HEK293 (cell line): ENCODE measurements at regions not wholly inside any gene's neighbourhood (a gene's known extent, or its start where the extent isn't known, plus 50 kb on each side); places are given as distances from the start of the nearest gene placed in this dataset.

Experiments
- TCF7L2 ChIP-seq: IDR thresholded peaks from 2 replicates; pipeline ENCODE4 v1.6.1; 2011; ENCODE audit warnings: low read depth, mild to moderate bottlenecking, inconsistent platforms, low read length, moderate library complexity, borderline replicate concordance
- ZNF10 ChIP-seq: fragments of 450-650 bp; formaldehyde crosslinking; IDR thresholded peaks from 2 replicates; pipeline ENCODE4 v1.5.1; 2017; ENCODE audit warnings: missing biosample characterization, missing genetic modification characterization
- ZNF175 ChIP-seq: fragments of 450-650 bp; formaldehyde crosslinking; IDR thresholded peaks from 2 replicates; pipeline ENCODE4 v1.5.1; 2016; ENCODE audit warnings: missing biosample characterization, missing genetic modification characterization
- ZNF398 ChIP-seq: fragments of 450-650 bp; formaldehyde crosslinking; IDR thresholded peaks from 2 replicates; pipeline ENCODE4 v1.5.1; 2017; ENCODE audit warnings: missing biosample characterization, missing genetic modification characterization
- ZNF621 ChIP-seq: fragments of 450-650 bp; formaldehyde crosslinking; IDR thresholded peaks from 2 replicates; pipeline ENCODE4 v1.5.1; 2017; ENCODE audit warnings: missing biosample characterization, missing genetic modification characterization
- TF ChIP-seq, protein P1 (sequence below): fragments of 450-650 bp; formaldehyde crosslinking; IDR thresholded peaks from 2 replicates; pipeline ENCODE4 v1.5.1; 2016; ENCODE audit warnings: missing biosample characterization, missing genetic modification characterization
- TF ChIP-seq, protein P2 (sequence below): fragments of 450-650 bp; formaldehyde crosslinking; IDR thresholded peaks from 2 replicates; pipeline ENCODE4 v1.5.1; 2016; ENCODE audit warnings: missing biosample characterization, missing genetic modification characterization
- TF ChIP-seq, protein P3 (sequence below): fragments of 450-650 bp; IDR thresholded peaks from 2 replicates; pipeline ENCODE4 v1.5.1; 2018; ENCODE audit warnings: missing biosample characterization, missing genetic modification characterization
- TF ChIP-seq, protein P4 (sequence below): fragments of 450-650 bp; formaldehyde crosslinking; IDR thresholded peaks from 2 replicates; pipeline ENCODE4 v1.5.1; 2016; ENCODE audit warnings: missing biosample characterization, missing genetic modification characterization

GRCh38 chr4:81786063-81786763, 314.5 kb upstream of the RASGEF1B start:
- TF ChIP-seq, protein P1, sequence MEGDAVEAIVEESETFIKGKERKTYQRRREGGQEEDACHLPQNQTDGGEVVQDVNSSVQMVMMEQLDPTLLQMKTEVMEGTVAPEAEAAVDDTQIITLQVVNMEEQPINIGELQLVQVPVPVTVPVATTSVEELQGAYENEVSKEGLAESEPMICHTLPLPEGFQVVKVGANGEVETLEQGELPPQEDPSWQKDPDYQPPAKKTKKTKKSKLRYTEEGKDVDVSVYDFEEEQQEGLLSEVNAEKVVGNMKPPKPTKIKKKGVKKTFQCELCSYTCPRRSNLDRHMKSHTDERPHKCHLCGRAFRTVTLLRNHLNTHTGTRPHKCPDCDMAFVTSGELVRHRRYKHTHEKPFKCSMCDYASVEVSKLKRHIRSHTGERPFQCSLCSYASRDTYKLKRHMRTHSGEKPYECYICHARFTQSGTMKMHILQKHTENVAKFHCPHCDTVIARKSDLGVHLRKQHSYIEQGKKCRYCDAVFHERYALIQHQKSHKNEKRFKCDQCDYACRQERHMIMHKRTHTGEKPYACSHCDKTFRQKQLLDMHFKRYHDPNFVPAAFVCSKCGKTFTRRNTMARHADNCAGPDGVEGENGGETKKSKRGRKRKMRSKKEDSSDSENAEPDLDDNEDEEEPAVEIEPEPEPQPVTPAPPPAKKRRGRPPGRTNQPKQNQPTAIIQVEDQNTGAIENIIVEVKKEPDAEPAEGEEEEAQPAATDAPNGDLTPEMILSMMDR (tag by site-specific recombination) = no peak
- TF ChIP-seq ZNF621 (tag by site-specific recombination) (no peak), ZNF398 (tag by site-specific recombination) (0 out of 2 replicates have a peak, but pooled peaks have one; percentile 14), TCF7L2 (peak; percentile 62; the same call in 1 of the 2 replicates), ZNF10 (no peak), ZNF175 (tag by site-specific recombination) (no peak)
- TF ChIP-seq, protein P2, sequence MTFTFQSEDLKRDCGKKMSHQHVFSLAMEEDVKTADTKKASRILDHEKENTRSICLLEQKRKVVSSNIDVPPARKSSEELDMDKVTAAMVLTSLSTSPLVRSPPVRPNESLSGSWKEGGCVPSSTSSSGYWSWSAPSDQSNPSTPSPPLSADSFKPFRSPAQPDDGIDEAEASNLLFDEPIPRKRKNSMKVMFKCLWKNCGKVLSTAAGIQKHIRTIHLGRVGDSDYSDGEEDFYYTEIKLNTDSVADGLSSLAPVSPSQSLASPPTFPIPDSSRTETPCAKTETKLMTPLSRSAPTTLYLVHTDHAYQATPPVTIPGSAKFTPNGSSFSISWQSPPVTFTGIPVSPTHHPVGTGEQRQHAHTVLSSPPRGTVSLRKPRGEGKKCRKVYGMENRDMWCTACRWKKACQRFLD (tag by site-specific recombination) = no peak
- TF ChIP-seq, protein P3, sequence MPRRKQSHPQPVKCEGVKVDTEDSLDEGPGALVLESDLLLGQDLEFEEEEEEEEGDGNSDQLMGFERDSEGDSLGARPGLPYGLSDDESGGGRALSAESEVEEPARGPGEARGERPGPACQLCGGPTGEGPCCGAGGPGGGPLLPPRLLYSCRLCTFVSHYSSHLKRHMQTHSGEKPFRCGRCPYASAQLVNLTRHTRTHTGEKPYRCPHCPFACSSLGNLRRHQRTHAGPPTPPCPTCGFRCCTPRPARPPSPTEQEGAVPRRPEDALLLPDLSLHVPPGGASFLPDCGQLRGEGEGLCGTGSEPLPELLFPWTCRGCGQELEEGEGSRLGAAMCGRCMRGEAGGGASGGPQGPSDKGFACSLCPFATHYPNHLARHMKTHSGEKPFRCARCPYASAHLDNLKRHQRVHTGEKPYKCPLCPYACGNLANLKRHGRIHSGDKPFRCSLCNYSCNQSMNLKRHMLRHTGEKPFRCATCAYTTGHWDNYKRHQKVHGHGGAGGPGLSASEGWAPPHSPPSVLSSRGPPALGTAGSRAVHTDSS (tag by site-specific recombination) = no peak
- TF ChIP-seq, protein P4, sequence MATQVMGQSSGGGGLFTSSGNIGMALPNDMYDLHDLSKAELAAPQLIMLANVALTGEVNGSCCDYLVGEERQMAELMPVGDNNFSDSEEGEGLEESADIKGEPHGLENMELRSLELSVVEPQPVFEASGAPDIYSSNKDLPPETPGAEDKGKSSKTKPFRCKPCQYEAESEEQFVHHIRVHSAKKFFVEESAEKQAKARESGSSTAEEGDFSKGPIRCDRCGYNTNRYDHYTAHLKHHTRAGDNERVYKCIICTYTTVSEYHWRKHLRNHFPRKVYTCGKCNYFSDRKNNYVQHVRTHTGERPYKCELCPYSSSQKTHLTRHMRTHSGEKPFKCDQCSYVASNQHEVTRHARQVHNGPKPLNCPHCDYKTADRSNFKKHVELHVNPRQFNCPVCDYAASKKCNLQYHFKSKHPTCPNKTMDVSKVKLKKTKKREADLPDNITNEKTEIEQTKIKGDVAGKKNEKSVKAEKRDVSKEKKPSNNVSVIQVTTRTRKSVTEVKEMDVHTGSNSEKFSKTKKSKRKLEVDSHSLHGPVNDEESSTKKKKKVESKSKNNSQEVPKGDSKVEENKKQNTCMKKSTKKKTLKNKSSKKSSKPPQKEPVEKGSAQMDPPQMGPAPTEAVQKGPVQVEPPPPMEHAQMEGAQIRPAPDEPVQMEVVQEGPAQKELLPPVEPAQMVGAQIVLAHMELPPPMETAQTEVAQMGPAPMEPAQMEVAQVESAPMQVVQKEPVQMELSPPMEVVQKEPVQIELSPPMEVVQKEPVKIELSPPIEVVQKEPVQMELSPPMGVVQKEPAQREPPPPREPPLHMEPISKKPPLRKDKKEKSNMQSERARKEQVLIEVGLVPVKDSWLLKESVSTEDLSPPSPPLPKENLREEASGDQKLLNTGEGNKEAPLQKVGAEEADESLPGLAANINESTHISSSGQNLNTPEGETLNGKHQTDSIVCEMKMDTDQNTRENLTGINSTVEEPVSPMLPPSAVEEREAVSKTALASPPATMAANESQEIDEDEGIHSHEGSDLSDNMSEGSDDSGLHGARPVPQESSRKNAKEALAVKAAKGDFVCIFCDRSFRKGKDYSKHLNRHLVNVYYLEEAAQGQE (tag by site-specific recombination) = no peak
